ENCODE measurements at regions not wholly inside any gene's neighbourhood (a gene's known extent, or its start where the extent isn't known, plus 50 kb on each side); places are given as distances from the start of the nearest gene placed in this dataset.

DNA sequence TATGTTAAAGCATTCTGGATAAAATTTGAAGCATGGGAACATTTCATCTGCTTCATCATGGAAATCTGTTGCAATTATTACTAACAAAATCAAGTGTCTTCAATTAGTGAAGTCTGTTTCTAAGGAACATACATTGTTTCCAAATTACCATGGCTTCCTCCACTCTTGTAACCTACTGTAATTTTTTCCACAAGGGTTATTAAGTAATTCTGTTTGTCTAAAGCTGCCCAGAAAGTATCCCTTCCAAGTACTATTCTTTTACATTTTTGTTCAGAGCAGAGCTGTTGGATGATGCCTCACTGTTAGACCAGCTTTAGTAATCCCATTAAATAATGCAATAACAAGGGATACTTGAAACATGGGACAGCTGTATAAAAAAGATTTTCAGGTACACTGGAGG, 483.5 kb upstream of the CD180 start:
- DNase-seq (ENCODE audit: low spot score): no peak
- H3K27me3 ChIP-seq: no peaks in the 10 kb centered on the region
- peaks cover 5% of the 10 kb centered on the region for H3K4me1 ChIP-seq (ENCODE audit: insufficient read depth)
- no peaks in the 10 kb centered on the region for H4K20me1 ChIP-seq (ENCODE audit: insufficient read depth, poor library complexity, severe bottlenecking)
- no peaks in the 10 kb centered on the region for H3K79me2 ChIP-seq
- no peaks in the 10 kb centered on the region for H3K9me3 ChIP-seq (ENCODE audit: low read depth)
- TF ChIP-seq EZH2phosphoT487 (IDR thresholded peaks at IDR 0.05; ENCODE audit: low read depth, severe bottlenecking, unreplicated experiment): no peak
- TF ChIP-seq EZH2 (IDR thresholded peaks at IDR 0.05; ENCODE audit: borderline replicate concordance): no peak
- TF ChIP-seq, protein P1, sequence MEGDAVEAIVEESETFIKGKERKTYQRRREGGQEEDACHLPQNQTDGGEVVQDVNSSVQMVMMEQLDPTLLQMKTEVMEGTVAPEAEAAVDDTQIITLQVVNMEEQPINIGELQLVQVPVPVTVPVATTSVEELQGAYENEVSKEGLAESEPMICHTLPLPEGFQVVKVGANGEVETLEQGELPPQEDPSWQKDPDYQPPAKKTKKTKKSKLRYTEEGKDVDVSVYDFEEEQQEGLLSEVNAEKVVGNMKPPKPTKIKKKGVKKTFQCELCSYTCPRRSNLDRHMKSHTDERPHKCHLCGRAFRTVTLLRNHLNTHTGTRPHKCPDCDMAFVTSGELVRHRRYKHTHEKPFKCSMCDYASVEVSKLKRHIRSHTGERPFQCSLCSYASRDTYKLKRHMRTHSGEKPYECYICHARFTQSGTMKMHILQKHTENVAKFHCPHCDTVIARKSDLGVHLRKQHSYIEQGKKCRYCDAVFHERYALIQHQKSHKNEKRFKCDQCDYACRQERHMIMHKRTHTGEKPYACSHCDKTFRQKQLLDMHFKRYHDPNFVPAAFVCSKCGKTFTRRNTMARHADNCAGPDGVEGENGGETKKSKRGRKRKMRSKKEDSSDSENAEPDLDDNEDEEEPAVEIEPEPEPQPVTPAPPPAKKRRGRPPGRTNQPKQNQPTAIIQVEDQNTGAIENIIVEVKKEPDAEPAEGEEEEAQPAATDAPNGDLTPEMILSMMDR (IDR thresholded peaks at IDR 0.05; ENCODE audit: poor library complexity): no peak
- H3K36me3 ChIP-seq (replicated peaks; ENCODE audit: insufficient read depth, low read depth): no peaks in the 10 kb centered on the region
- H3K9me2 ChIP-seq (replicated peaks; ENCODE audit: insufficient read depth): no peaks in the 10 kb centered on the region
- H2AFZ ChIP-seq: no peak overlapping the region
- no peak overlapping the region for H3K4me3 ChIP-seq
- no peak overlapping the region for H3K4me2 ChIP-seq
- H3K27ac ChIP-seq: no peak overlapping the region

DNA sequence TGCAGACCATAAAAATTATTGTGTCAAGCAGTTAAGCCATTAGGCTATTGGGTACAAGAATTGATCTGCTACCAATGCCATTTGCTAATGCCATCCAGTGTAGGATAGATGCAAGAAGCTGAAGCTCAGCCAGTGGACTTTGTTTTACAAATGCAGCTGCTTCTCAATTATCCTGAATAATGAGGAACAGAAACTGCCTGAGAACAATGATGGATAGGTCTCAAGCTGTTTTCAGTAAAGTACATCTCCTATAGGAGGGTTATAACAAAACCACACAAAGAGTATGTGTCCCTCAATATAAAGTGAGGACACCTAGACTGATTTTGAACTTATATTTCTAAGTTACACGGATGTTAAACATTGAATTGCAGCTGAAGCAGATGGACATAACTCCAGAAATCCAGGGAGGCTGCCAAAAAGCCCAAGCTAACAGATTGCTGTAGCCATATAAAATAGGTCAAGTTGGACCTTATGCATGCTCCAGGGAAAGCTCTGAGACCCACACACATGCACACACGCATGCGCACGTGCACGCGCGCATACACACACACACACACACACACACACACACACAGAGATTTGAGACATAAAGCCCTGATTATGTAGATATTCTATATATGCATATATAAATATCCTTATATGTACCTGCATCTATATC, 482.7 kb upstream of the CD180 start:
- no peaks in the 10 kb centered on the region for H3K36me3 ChIP-seq (replicated peaks; ENCODE audit: insufficient read depth, low read depth)
- H3K4me1 ChIP-seq (ENCODE audit: insufficient read depth): peaks cover 5% of the 10 kb centered on the region
- WGBS (ENCODE audit: low lambda C conversion rate, missing lambda C conversion rate): 96% methylated on average over 7 of the region's 7 CpGs
- no peak overlapping the region for H2AFZ ChIP-seq
- no peaks in the 10 kb centered on the region for H3K27me3 ChIP-seq
- no peak overlapping the region for H3K4me3 ChIP-seq
- TF ChIP-seq, protein P1 (IDR thresholded peaks at IDR 0.05; ENCODE audit: poor library complexity): no peak
- no peak for TF ChIP-seq EZH2 (IDR thresholded peaks at IDR 0.05; ENCODE audit: borderline replicate concordance)
- TF ChIP-seq EZH2phosphoT487 (IDR thresholded peaks at IDR 0.05; ENCODE audit: low read depth, severe bottlenecking, unreplicated experiment): no peak
- H3K79me2 ChIP-seq: no peaks in the 10 kb centered on the region
- no peaks in the 10 kb centered on the region for H3K9me3 ChIP-seq (ENCODE audit: low read depth)
- no peaks in the 10 kb centered on the region for H4K20me1 ChIP-seq (ENCODE audit: insufficient read depth, poor library complexity, severe bottlenecking)
- no peak overlapping the region for H3K4me2 ChIP-seq
- H3K9me2 ChIP-seq (replicated peaks; ENCODE audit: insufficient read depth): no peaks in the 10 kb centered on the region
- H3K27ac ChIP-seq: no peak overlapping the region
- DNase-seq (ENCODE audit: low spot score): no peak

DNA sequence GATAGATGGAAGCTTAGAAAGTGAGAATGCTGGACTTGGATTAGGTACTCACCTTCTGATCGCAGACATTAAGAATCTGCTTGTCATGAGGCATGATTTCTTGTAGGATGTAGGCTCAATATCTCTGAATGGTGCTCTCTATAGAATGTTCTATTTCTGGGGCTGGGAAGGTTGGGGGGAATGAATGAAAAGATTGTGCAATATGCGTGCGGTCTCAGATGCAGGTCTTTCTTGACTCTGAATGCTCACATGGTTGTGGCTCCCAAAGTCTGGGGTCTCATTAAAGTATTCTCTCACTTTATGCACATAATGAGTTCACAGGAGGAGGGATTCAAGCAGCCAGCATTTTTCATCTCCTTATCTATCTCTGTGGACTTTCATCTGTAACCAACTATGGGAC, 482.0 kb upstream of the CD180 start:
- TF ChIP-seq EZH2phosphoT487 (IDR thresholded peaks at IDR 0.05; ENCODE audit: low read depth, severe bottlenecking, unreplicated experiment) (no peak), EZH2 (IDR thresholded peaks at IDR 0.05; ENCODE audit: borderline replicate concordance) (no peak)
- TF ChIP-seq, protein P1 (IDR thresholded peaks at IDR 0.05; ENCODE audit: poor library complexity): no peak
- no peak for DNase-seq (ENCODE audit: low spot score)
- H3K9me2 ChIP-seq (replicated peaks; ENCODE audit: insufficient read depth): no peaks in the 10 kb centered on the region
- H3K27ac ChIP-seq: no peak overlapping the region
- H3K79me2 ChIP-seq: no peaks in the 10 kb centered on the region
- H4K20me1 ChIP-seq (ENCODE audit: insufficient read depth, poor library complexity, severe bottlenecking): no peaks in the 10 kb centered on the region
- H2AFZ ChIP-seq: no peak overlapping the region
- peaks cover 5% of the 10 kb centered on the region for H3K4me1 ChIP-seq (ENCODE audit: insufficient read depth)
- no peak overlapping the region for H3K4me3 ChIP-seq
- H3K27me3 ChIP-seq: no peaks in the 10 kb centered on the region
- no peaks in the 10 kb centered on the region for H3K9me3 ChIP-seq (ENCODE audit: low read depth)
- no peaks in the 10 kb centered on the region for H3K36me3 ChIP-seq (replicated peaks; ENCODE audit: insufficient read depth, low read depth)
- no peak overlapping the region for H3K4me2 ChIP-seq
- WGBS (ENCODE audit: low lambda C conversion rate, missing lambda C conversion rate): 98% methylated on average over 3 of the region's 3 CpGs

Data from hepatocyte (in vitro differentiated cells).